Ishikawa (cell line): ENCODE measurements at regions not wholly inside any gene's neighbourhood (a gene's known extent, or its start where the extent isn't known, plus 50 kb on each side); places are given as distances from the start of the nearest gene placed in this dataset.

Experiments
- CEBPB ChIP-seq: IDR thresholded peaks from 2 replicates; pipeline ENCODE4 v1.6.1; 2012
- CREB1 ChIP-seq: IDR thresholded peaks from 2 replicates; pipeline ENCODE4 v1.6.1; 2012; ENCODE audit warnings: low read depth
- EGR1 ChIP-seq: IDR thresholded peaks from 2 replicates; pipeline ENCODE4 v1.6.1; 2012
- EP300 ChIP-seq: IDR thresholded peaks from 2 replicates; pipeline ENCODE4 v1.6.1; 2012; ENCODE audit warnings: borderline replicate concordance
- FOXM1 ChIP-seq: IDR thresholded peaks from 2 replicates; pipeline ENCODE4 v1.6.1; 2012; ENCODE audit warnings: low read depth, borderline replicate concordance
- MAX ChIP-seq: IDR thresholded peaks from 2 replicates; pipeline ENCODE4 v1.6.1; 2012
- NFIC ChIP-seq: IDR thresholded peaks from 2 replicates; pipeline ENCODE4 v1.6.1; 2012
- RAD21 ChIP-seq: IDR thresholded peaks from 2 replicates; pipeline ENCODE4 v1.6.1; 2012; ENCODE audit warnings: low read depth
- REST ChIP-seq: IDR thresholded peaks from 2 replicates; pipeline ENCODE4 v1.6.1; 2012; ENCODE audit warnings: low read depth, mild to moderate bottlenecking
- TAF1 ChIP-seq: IDR thresholded peaks from 2 replicates; pipeline ENCODE4 v1.6.1; 2012; ENCODE audit warnings: low read depth, mild to moderate bottlenecking
- TCF12 ChIP-seq: IDR thresholded peaks from 2 replicates; pipeline ENCODE4 v1.6.1; 2012; ENCODE audit warnings: low read depth
- TEAD4 ChIP-seq: IDR thresholded peaks from 2 replicates; pipeline ENCODE4 v1.6.1; 2012
- USF1 ChIP-seq: IDR thresholded peaks from 2 replicates; pipeline ENCODE4 v1.6.1; 2012
- YY1 ChIP-seq: IDR thresholded peaks from 2 replicates; pipeline ENCODE4 v1.6.1; 2012; ENCODE audit warnings: low read depth
- ZBTB7A ChIP-seq: IDR thresholded peaks from 2 replicates; pipeline ENCODE4 v1.6.1; 2012; ENCODE audit warnings: low read depth

- no peak for TF ChIP-seq USF1
- no peak for TF ChIP-seq CREB1
- no peak for TF ChIP-seq FOXM1
- no peak for TF ChIP-seq ZBTB7A
- no peak for TF ChIP-seq NFIC
- TF ChIP-seq EGR1, result no peak
- no peak for TF ChIP-seq RAD21
- TF ChIP-seq REST, result no peak
- no peak for TF ChIP-seq YY1
- TF ChIP-seq EP300, result no peak
- no peak for TF ChIP-seq TAF1
- no peak for TF ChIP-seq TEAD4
- TF ChIP-seq TCF12, result no peak
- TF ChIP-seq MAX, result no peak
- TF ChIP-seq CEBPB, result no peak
Measured at GRCh38 chr13:111512707-111513106, 192.3 kb downstream of the TEX29 start.

- TF ChIP-seq CEBPB (no peak), NFIC (no peak), RAD21 (no peak), YY1 (no peak)
Measured at GRCh38 chr13:111513766-111514609, 193.5 kb downstream of the TEX29 start.

- TF ChIP-seq FOXM1, result no peak
- no peak for TF ChIP-seq TCF12
- TF ChIP-seq EP300, result no peak
- no peak for TF ChIP-seq RAD21
- TF ChIP-seq ZBTB7A, result no peak
- TF ChIP-seq MAX, result no peak
- TF ChIP-seq EGR1, result no peak
- no peak for TF ChIP-seq CEBPB
- no peak for TF ChIP-seq REST
- no peak for TF ChIP-seq USF1
- no peak for TF ChIP-seq TEAD4
- no peak for TF ChIP-seq CREB1
- TF ChIP-seq TAF1, result no peak
- no peak for TF ChIP-seq YY1
Measured at GRCh38 chr13:111514610-111515306, 194.3 kb downstream of the TEX29 start.

GRCh38 chr13:111515307-111515617, 194.8 kb downstream of the TEX29 start:
- TF ChIP-seq REST (no peak), TEAD4 (no peak), NFIC (no peak), EGR1 (no peak), YY1 (no peak), TAF1 (no peak)
